ENCODE measurements at regions not wholly inside any gene's neighbourhood (a gene's known extent, or its start where the extent isn't known, plus 50 kb on each side); places are given as distances from the start of the nearest gene placed in this dataset.
A peak's percentile ranks its signal among the peaks of the same experiment; 100 is the strongest.

DNA sequence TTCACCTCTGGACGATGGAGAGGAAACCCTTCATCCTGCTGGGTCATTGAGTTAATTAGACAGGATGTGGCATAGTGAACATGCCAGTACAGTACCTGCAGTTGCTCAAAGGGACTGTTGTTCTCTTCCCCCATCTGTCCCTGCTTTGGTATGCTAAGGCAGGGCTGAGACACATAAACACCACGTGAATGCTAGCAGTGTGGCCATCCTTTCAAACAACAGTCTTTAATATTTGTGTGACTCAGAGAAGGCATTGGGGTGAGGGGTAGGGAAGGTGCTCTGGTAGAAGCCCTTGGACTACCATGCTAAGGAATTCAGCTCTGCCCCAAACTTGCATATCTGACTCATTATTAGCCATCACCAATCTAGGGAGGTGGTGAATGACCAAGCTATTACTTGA, 180.2 kb upstream of the ZNF618 start:
- TF ChIP-seq, protein P1, sequence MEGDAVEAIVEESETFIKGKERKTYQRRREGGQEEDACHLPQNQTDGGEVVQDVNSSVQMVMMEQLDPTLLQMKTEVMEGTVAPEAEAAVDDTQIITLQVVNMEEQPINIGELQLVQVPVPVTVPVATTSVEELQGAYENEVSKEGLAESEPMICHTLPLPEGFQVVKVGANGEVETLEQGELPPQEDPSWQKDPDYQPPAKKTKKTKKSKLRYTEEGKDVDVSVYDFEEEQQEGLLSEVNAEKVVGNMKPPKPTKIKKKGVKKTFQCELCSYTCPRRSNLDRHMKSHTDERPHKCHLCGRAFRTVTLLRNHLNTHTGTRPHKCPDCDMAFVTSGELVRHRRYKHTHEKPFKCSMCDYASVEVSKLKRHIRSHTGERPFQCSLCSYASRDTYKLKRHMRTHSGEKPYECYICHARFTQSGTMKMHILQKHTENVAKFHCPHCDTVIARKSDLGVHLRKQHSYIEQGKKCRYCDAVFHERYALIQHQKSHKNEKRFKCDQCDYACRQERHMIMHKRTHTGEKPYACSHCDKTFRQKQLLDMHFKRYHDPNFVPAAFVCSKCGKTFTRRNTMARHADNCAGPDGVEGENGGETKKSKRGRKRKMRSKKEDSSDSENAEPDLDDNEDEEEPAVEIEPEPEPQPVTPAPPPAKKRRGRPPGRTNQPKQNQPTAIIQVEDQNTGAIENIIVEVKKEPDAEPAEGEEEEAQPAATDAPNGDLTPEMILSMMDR (IDR thresholded peaks at IDR 0.05; ENCODE audit: insufficient read depth, low read depth, low read length, missing control alignments), result no peak
- DNase-seq (ENCODE audit: low read depth), result peak; percentile 61

DNA sequence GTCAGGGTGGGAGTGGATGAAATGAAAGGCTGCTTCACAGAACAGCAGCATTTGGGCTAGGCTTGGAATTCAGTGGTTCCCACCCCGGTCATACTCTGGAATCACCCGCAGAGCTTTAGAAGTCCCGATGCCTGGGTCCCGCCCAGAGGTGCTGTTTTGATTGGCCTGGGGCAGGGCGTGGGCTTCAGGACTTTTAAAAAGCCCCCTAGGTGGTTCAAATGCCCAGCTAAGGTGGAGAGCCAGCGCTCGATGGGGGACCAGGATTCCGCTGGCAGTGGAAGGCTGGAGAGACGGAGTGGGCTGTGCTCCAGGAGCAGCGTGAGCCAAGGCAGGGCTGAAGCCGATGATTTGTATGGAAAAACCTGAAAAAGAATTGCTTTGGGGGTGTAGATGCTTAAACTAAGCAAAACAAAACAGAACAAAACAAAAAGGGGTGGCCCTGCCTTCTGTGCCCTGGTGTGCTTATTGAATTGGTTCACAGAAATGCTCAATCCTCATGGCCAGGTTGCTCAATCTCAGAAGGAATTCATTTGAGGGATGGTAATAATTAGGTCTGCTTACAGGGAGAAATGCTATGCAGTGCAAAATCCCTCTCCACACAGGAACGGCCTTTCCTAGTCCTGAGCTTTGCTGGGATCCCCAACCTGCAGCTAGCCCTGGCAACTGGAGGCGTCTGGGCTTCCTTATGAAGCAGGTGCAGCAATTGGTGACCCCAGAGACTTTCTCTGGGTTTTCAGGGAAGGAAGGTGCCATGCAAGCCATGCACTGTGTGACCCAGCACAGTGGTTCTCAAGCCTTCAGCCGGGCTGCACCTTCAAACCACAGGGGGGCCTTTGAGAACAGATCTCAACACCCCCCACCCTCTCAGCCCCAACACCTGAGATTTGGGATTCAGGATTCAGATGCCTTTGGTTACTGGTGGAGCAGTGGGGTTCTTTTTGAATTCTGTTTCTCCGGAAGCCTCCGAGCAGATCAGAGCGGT, 174.0 kb upstream of the ZNF618 start:
- DNase-seq (ENCODE audit: low read depth), result no peak
- TF ChIP-seq, protein P1 (IDR thresholded peaks at IDR 0.05; ENCODE audit: insufficient read depth, low read depth, low read length, missing control alignments), result no peak
- no peak overlapping the region for H3K4me3 ChIP-seq (ENCODE audit: low read length)

More for the DNA sequence above, 180.2 kb upstream of the ZNF618 start:
- no peak overlapping the region for H3K4me3 ChIP-seq (ENCODE audit: low read length)

DNA sequence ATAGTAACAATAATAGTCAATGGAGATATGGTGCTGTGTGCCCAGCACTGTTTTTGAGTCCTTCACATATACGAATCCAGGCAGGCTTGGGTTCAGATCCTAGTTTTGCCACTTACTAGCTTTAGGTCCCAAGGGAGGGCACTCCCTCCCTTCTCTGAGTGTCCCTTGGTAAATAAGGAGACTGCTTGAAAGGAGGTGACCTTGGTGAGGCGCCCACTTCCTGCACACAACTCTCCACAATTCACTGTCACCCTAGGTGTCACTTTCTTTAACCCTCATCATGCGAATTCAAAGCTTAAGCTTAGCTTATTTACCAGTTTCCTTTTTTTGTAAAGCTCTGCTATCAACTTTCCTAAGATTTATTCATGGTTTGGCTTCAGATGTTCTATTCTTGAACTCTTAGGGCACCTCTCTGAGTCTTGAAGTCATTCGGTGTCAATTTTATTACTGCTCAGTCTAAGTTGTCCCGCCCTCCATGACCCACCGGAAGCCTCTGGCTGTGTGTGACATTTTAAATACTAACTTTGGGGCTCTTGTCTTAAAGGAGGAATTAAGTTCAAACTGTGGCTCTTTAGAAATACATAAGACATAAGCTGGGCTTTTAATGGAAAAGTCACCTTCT, 170.7 kb upstream of the ZNF618 start:
- no peak overlapping the region for H3K4me3 ChIP-seq (ENCODE audit: low read length)
- no peak for DNase-seq (ENCODE audit: low read depth)
- TF ChIP-seq, protein P1 (IDR thresholded peaks at IDR 0.05; ENCODE audit: insufficient read depth, low read depth, low read length, missing control alignments), result no peak

DNA sequence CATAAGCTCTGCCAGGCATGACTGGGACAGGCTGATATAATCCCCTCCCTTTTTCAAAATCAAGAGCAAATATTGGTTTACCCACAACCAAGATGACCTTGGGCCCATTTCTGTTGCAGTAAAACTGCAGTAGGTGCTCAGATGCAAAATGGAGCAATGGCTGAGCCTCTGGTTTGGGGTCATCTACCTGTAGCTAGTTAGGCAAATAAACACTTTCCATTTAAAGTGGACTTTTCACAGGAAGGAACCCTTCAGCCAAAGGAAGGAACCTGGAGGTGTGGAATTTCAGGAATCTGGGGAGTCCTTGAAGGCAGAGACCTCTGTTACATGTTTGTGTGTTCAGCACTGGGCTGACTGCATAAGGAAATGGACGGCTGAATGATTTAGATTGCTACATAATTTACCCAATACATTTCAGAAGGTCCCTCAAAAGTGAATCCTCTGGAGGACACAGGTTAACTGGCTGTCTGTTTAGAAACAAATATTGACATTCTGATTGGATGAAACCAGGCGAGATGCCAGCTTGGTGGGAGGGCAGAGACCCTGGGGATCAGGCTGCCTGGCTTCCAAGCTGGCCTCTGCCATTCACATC, 170.1 kb upstream of the ZNF618 start:
- DNase-seq (ENCODE audit: low read depth), result no peak
- no peak overlapping the region for H3K4me3 ChIP-seq (ENCODE audit: low read length)
- TF ChIP-seq, protein P1 (IDR thresholded peaks at IDR 0.05; ENCODE audit: insufficient read depth, low read depth, low read length, missing control alignments), result no peak

DNA sequence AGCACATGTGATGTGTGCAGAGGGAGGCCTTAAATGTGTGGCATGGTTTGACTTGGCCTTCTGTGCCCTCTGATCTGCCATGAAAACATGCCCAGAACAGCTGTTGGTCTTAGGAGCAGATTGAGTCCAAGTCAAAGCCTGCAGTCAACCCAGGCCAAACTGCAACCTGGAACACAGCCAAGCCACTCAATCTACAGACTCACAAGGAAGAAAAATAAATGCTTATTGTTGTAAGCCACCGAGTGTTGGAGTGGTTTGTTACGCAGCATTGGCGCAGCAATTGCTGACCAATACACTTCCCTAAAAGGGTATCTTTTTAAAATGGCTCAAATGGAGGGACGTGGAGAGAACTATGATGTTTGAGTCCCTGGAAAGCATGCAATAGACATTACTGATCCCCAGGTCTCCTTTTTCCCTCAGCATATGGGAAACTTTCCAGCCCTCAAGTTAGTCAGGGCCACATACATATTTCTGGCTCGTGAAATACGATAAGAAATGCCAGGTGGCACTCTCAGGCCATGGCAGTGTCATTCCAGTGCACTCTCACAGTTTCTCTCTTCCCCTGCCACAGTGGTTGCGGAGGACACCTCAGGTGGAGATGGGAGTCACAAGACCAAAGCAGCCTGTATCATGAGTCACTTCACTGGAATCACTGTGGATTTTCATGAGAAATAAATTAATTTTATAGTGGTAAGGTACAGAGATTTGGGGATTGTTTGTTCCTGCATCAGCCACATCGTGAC, 168.0 kb upstream of the ZNF618 start:
- H3K4me3 ChIP-seq (ENCODE audit: low read length), result no peak overlapping the region
- peak; percentile 4 for DNase-seq (ENCODE audit: low read depth)
- TF ChIP-seq, protein P1 (IDR thresholded peaks at IDR 0.05; ENCODE audit: insufficient read depth, low read depth, low read length, missing control alignments), result no peak

Measured in epithelial cell of esophagus (primary cell).